NCI-H2227 treated with DMSO at 0.1 percent for 48 hours (cell line): ENCODE measurements at regions not wholly inside any gene's neighbourhood (a gene's known extent, or its start where the extent isn't known, plus 50 kb on each side); places are given as distances from the start of the nearest gene placed in this dataset.
"Not testable (repeated sequence)": the region's sequence is repeated elsewhere in the genome, so short reads cannot be mapped to it uniquely, and the experiment has no call there.

Experiments used
- DNase-seq: peaks from one replicate; lab custom pipeline; 2025; lab: John Stamatoyannopoulos, UW

DNA sequence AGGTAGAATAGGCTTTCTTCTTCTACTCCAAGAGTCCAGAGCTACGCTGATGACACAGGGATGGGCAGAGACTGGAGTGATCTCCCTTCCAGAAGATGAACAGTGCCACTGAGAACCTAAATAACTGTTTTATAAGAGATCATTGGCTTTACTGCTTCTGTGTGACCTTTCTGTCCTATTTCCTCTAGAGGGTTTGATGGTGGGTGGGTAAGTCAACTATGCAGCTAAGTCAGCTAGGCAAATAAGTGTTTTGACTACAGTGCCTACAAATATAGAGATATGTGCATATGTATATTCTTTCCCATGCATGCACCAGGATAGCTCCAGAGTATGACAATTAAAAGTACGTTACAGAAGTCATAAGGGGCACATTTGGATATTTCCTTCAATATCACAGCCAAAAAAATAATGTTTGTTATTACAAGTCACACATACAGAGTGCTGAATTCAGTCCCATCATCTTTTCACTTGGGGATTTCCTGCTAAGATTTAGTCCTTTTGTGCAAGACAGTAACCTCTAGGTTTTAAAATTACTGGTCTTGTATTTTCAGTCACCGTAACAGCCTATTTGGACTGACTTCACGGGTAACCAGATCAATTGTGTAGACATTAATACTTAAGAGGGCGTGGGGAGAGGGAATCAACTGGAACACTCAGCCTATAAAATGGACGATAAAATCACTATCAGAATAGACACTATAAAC lies 412.6 kb upstream of the SOX5 start:
- DNase-seq = peak; percentile 49

DNA sequence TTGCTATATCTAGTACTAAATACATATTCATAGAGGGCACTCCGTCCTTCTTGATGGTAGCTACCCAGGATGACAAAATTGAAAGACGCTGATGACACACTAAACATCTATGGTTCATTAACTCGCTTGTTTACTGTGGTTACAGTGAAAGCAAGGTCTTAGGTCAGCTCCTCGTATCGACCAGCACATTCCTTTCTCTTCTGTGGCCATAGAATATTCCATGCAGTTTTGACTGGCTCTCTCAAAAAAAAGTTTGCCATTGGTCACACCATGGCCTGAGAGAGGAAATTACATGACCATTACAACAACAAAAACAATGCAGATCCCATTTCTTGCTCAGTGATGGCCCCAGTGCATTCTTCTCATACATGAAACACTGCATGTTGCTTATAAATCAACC lies 411.4 kb upstream of the SOX5 start:
- DNase-seq = no peak

DNA sequence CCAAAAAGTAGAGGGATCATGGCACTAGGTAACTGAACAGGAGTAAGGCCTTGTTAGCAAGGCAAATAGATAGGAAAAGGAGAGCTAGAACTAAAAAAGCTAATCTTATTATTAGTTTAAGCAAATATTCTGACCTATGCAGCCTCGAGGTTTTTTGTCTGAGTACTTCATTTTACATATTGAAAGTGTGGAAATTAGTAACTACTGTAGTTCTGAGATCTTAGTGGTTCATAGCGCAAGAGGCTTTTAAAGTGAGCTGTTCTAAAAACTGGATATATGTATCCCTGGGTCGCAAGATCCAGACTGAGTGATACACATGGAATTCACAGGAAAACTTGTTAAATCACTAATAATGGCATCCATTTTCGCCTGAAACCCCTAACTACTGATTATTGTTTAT lies 411.0 kb upstream of the SOX5 start:
- DNase-seq = no peak

DNA sequence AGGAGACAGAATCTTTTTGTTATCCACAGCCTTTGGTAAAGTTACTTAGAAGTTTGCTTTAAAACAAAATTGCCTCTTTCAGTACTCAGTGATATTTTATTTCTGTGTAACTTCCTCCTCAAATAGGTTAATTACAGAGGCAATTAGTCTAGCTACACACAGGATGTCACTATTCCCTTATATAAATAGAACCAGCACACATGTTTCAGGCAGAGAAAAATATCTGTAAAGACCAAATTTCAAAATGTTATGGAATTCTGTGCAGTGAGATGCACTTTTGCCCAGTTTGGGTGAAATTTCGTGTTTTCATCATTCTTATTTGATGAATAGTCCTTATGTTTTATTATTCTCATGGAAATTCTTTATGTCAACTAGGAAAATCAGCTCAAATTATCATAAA lies 410.6 kb upstream of the SOX5 start:
- no peak for DNase-seq

DNA sequence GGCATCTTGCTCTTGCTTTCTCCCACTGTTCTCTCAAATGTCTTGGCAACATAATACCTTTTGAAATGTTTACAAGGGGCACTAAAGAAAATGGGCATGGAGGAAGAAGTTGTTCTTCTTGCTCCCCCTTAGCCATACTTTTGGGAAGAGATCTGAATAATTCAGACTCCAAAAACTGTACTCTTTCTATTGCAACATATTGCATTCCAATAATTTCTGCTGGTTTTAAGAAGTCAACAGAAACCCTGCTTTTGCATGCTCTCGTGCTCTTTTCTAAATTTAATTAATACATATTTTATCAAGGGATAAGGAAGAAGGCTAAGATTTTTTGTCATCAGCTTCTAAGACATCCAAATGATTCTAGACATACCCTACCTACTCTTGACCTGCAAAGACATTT lies 409.9 kb upstream of the SOX5 start:
- no peak for DNase-seq

DNA sequence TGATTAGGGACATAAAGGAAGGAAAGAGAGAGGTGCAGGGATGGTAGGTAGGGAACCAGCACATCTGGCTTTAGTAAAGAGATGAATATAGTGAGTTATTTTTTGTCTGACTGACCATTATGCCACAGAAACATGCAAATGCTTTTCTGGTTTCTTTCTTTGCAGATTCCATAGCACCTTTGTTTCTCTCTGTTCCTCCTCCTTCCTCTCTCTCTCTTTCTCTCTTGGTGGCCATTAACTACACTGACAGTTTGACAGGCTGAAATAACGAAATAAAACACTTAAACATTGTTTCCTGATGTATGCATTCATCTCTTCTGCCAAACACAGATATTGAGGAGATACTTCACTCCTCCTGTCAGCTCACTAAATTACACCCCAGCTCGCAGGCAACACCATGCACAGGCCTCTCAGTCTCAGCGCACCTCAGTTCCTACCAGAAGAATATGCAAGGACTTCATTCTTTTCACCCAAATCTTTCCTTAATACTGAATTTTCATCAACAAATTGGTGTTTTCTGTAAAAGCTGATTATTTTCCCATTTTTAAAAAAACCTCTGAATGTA lies 406.9 kb upstream of the SOX5 start:
- DNase-seq = no peak

DNA sequence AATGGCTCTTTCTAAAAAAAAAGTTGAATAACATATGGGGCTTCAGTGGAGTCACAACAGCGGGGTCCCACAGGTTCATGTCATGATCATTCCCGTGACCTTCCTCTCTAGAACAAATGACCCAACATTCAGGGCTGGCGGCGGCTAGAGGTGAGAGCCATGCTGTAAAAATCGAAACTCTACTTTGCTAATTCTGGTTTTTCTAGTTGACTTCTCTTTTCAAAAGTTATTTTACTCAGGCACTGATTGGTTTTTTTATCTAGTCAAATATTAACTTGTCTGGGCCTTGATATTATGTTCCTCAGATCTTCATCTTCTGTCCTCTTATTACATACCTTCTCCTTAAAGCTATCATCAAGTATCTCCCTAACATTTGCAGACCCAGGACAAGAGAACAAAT lies 402.9 kb upstream of the SOX5 start:
- DNase-seq = no peak

DNA sequence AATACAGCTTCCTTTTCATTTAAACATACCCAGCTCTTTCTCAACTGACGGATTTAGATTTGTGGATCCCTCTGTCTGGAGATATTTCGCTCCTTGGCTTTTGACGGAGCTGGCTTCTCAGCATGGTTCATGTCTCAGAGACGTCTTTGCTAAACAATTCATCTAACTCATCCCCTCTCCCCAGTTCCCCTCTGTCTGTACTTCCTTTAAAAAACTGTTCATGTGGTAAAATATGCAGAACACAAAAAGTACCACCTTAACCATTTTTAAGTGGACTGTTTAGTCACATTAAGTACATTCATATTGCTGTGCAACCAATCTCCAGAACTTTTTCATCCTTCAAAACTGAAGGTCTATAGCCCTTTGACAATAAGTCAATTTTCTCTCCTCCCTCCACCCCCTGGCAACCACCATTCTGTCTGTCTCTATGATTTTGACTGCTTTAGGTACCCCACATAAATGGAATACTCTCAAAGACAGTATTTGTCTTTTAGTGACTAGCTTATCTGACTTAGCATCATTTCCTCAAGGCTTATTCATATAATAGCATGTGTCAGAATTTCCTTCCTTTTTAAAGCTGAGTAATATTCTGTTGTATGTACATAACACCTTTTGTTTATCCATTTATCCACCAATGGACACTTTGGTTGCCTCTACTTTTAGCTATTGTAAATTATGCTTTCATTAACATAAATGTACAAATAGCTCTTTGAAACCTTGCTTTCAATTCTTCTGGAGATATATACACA lies 399.8 kb upstream of the SOX5 start:
- no peak for DNase-seq

DNA sequence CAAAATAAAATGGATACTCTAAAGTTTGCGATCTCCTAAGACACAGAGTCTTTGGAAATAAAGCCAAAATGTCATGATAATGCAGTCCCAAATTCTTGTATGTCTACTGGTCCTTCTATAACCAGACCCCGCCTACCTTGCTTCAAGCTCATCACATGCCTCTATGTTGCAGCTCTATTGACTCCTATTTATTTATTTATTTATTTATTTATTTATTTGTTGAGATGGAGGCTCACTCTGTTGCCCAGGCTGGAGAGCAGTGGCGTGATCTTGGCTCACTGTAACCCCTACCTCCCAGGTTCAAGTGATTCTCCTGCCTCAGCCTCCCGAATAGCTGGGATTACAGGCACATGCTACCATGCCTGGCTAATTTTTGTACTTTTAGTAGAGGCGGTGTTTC lies 398.7 kb upstream of the SOX5 start:
- DNase-seq = not testable (repeated sequence)

DNA sequence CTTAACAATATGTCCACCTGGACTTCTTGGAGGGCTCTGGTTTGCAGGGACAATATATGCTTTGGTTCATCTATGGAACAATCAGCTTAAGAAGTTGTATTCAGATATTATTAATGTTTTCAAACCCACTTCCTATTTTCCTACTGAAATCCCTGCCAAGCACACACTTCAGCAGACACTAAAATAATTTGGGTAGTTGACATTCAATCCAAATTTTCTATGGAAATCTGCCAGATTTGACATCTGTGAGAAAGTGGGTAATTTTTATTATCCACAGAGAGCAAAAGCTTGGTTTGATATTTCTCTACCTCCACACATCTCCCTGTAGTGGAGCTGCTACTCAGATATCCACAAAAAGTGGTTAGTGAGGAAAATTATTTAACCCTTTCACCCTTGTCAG lies 378.8 kb upstream of the SOX5 start:
- no peak for DNase-seq

DNA sequence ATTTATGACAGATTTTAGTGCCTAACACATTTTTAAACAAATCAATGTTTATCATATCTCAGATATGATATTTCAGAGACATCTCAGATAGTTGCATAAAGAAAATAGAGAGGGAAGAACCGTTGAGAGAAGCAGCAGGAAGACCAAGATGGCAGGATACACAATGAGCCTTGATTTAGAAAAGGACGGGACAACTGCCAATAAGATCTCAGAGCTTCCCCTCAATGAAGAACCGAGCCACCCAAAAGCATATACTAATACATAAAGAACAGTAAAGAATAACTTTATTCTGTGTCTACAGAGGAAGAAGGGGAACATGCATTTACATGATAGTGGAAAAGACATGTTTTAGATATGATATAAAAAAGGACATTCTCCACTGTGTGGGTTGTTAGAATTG lies 375.9 kb upstream of the SOX5 start:
- DNase-seq = no peak

DNA sequence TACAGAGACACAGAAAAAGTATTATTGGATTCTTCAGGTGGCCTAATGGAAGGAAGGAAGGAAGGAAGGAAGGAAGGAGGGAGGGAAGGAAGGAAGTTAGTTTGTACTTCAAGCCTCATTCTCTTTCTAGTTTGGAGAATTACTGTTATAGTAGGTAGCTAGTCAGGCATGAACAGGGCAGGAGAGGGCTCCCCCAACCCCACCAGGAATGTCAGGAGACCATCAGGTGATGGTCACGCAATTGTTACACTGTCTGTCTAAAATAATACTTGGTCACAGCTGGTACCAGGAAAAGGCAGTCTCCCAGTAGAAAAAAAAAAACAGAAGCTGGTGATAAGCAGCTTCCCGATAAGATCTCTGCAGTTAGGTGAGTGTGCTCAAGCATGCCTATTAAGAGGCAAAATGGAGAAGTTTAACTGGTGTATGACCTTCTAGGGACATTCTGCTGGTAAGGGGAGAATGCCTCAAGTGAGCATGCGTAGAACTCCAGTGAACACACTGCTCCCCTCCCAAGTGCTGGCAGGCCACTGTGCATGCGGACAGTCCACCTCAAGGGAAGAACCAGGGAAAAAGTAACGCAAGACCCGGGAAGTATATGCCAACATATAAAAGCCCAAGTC lies 358.4 kb upstream of the SOX5 start:
- no peak for DNase-seq

DNA sequence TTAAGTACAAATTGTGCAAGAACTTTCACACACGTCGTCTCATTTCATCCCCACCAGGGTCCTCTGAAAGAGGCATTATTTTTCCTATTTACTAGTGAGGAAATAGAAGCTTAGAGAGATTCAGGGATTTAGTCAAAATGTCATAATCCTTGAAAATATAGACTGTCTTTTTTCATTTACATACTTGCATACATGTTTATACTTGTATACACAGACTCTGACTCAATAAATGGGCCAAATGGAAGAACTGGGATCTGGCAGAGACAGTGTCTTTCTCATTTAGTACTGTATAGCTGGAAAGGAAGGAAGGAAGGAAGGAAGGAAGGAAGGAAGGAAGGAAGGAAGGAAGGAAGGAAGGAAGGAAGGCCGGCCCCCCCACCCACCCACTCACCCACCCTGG lies 357.7 kb upstream of the SOX5 start:
- no peak for DNase-seq

DNA sequence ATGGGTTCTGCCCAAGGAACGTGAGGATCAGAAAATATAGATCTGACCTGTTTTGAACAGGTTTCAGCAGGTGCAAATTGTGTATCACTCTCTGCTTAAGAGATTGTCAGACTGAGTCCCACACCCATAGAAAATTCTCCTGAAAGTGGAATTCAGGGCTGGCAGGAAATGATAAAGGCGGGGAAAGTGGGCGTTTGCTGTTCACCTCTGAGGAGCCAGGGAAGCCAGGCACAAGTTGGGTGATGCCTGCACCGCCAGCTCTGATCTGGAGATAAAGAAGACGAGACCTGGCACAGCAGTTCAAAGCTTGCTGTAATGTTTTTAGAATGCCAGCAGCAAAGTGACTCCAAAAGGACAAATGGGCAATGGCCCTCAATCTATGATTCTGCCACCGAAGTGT lies 356.5 kb upstream of the SOX5 start:
- DNase-seq = no peak

DNA sequence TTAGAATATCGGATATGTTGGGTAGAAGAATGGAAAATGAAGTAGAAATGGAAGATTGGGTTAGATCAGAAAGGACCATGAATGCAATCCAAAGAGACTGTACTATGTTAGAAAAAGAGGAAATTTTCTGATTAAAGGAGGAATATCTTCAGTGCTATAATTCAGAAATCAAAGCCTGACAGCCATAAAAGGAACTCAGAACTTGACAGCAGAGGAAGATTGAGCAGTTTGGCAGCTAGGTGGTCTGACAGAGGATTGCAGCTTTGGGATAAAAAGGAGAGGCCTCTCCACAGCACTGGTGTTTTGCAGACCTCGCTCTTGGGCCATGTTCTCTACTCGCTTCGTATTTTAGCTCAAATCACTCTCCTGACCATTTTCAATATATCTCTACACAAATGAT lies 354.8 kb upstream of the SOX5 start:
- no peak for DNase-seq

DNA sequence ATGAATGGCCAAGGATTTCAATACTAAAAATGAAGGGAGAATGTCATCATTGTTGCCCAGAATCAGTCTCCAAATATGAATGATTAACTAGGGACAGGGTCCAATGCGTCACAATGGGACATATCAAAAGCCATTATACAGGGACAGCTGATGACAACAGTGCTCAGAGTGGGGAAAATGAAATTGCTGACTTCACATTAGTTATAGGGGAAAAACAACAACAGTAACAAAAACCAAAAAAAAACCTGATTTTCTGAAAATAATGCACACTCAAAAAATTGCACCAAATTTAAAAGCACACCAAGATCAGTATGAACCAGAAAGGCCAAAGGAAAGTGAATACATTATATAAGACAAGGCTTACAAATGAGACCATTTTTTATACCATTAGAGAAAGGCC lies 353.2 kb upstream of the SOX5 start:
- no peak for DNase-seq

DNA sequence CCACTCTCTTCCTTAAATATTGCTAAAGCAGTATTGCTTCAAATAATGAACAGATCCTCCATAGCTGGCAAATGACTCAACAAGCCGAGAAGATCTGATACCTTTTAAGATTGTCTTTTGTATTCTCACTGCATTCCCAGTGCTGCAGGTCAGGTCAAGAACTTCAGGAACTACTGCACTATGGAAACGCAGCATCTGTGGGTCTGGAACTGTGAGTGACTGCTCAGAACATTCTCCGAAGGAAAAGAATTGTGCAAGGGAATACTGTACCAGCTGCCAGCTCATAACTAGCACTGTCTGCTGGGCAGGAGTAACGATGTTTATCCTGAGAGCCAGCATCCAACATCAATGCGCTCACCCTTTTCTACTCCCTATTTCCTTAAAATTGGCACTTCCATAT lies 348.0 kb upstream of the SOX5 start:
- no peak for DNase-seq

DNA sequence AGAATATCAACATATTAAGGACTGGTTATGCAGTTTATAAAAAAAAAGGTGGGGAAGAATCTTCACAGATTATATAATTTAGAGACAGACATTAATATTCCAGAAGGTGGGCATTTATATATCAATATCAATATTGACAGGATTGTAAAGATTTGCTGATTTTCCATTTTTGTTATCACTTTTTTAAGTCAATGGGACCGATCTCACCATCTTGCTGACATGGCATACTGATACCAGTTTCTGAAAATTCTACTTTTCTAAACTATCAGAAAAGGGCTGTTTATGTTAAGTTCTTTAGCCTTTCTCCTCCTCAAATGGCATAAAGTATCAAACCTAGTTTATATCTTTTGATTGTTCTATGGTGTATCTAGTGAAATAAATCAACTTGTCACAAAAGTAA lies 344.1 kb upstream of the SOX5 start:
- no peak for DNase-seq

DNA sequence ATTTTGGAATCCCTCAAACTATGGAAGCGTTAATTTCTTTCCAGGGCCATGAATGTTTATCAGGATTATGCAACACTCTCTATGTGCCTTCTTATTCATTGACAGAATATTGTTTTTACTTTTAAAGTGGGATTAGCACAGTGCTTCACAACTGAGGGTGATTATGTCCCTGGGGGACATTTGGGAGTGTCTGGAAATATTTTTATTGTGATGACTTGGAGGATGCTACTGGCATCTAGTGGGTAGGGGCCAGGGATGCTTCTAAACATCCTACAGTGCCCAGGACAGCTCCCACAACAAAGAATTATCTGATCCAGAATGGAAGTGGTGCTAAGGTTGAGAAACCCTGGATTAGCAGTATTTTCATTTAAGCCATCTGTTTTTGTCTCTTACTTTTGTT lies 338.5 kb upstream of the SOX5 start:
- DNase-seq = no peak

DNA sequence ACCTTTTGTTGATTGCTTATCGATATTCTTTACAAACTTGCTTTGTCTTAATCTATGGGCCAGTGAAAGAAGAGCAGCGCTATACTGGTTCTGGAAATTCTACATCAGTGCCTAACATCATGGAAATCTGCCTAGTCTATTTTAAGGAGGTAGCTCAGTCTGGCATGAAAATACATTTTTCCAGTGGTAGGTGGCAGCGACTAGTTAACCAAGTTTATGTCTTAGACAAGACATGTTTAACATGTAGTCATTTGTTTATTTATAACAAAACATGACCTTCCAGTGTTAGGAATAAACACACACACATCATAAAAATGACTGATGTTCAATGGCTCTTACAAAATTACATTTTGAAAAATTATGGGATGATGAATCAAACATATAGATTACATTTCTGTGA lies 336.0 kb upstream of the SOX5 start:
- no peak for DNase-seq

DNA sequence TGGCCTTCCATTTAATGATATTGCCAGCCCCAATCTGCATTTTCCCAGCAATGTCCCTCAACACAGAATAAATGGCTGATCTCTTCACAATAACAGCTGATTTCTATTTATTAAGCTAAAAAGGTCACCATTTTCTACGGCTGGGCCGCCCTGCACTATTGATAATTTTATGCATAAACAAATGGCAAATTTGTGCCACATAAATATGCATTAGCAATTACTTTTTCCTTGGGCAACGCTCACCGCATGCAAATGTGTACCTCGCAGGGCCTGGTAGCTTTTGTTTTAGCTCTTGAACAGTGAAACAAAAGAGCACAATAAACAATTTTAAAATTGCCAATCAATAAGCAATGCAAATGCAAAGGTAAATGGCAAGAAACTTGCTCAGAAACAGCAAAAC lies 331.9 kb upstream of the SOX5 start:
- DNase-seq = no peak

DNA sequence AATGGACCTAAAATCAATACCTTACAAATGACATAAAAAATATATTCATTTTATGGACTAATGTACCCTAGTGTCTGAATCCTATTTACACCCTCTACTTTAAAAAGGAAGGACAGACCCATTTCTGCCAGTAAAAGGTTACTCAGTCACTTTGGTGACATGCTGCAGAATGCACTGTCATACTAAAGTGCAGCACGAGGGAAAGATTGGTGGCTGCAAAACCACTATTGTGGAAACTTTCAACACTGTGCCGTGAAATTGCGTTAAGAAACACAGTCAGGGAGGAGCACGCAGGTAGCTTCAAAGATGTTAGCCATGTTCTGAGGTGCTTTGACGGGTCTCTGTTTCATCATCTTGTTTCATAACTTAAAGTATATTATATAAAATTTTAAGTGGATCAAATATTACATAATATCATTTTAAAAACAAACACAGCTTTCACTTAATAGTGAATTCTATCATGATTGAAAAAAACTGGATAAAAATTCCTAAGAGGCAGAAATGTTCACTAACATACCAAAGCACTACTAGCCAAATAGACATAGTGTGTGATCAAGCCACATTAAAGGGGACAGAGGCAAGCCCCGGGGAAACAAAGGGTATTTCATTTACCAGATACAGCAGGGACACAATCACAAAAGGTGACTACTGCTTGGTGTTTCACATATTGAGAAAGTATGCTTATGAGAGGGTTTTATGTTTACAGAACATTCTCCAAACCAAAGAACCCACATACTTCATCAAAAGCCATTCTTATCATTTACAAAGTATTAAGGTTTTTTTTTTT lies 330.8 kb upstream of the SOX5 start:
- no peak for DNase-seq
